ENCODE measurements at regions not wholly inside any gene's neighbourhood (a gene's known extent, or its start where the extent isn't known, plus 50 kb on each side); places are given as distances from the start of the nearest gene placed in this dataset.

DNA sequence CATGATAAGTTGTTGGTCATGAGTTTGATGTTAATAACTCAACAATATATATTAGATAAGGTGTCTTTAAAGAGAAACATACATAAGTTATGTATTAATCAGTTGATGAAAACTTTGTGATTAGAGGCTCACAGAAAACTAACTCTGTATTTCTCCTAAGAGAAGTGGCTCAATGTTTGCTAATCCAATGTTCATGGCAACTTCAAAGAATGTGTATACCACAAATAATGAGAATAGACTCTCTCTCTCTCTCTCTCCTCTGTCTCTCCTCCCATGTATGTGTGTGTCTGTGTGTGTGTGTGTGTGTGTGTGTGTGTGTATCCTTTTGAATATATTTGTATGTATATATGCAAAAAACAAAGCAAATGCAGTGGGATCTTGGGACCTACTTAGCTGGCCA, 1304.9 kb downstream of the MRPL39 start:
- TF ChIP-seq, protein P1, sequence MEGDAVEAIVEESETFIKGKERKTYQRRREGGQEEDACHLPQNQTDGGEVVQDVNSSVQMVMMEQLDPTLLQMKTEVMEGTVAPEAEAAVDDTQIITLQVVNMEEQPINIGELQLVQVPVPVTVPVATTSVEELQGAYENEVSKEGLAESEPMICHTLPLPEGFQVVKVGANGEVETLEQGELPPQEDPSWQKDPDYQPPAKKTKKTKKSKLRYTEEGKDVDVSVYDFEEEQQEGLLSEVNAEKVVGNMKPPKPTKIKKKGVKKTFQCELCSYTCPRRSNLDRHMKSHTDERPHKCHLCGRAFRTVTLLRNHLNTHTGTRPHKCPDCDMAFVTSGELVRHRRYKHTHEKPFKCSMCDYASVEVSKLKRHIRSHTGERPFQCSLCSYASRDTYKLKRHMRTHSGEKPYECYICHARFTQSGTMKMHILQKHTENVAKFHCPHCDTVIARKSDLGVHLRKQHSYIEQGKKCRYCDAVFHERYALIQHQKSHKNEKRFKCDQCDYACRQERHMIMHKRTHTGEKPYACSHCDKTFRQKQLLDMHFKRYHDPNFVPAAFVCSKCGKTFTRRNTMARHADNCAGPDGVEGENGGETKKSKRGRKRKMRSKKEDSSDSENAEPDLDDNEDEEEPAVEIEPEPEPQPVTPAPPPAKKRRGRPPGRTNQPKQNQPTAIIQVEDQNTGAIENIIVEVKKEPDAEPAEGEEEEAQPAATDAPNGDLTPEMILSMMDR (IDR thresholded peaks at IDR 0.05) = no peak
- no peak for TF ChIP-seq POLR2AphosphoS5 (IDR thresholded peaks at IDR 0.05)
- no peak for TF ChIP-seq POLR2A (IDR thresholded peaks at IDR 0.05)
